ENCODE measurements at regions not wholly inside any gene's neighbourhood (a gene's known extent, or its start where the extent isn't known, plus 50 kb on each side); places are given as distances from the start of the nearest gene placed in this dataset.
"Not testable (repeated sequence)": the region's sequence is repeated elsewhere in the genome, so short reads cannot be mapped to it uniquely, and the experiment has no call there.

- H3K4me3 ChIP-seq (replicated peaks in 1 of 2; ENCODE audit: low read depth in 2 of 2, low read length in 2 of 2): no peak overlapping the region
These were observed 156.7 kb downstream of the CTTN start for GRCh38 chr11:70555078-70555477.

GRCh38 chr11:70556884-70557741, 158.8 kb downstream of the CTTN start:
- no peak for DNase-seq (ENCODE audit: low read depth in 2 of 2)
- no peak overlapping the region for H3K4me3 ChIP-seq (replicated peaks in 1 of 2; ENCODE audit: low read depth in 2 of 2, low read length in 2 of 2)
- TF ChIP-seq CTCF (IDR thresholded peaks at IDR 0.05; ENCODE audit: low read depth, low read length): no peak

More at GRCh38 chr11:70555078-70555477, 156.7 kb downstream of the CTTN start:
- TF ChIP-seq CTCF (IDR thresholded peaks at IDR 0.05; ENCODE audit: low read depth, low read length): no peak
- no peak for DNase-seq (ENCODE audit: low read depth in 2 of 2)

- DNase-seq (ENCODE audit: low read depth in 2 of 2): no peak
These were observed 159.6 kb downstream of the CTTN start for GRCh38 chr11:70557742-70558485.

GRCh38 chr11:70558681-70559080, 160.4 kb downstream of the CTTN start:
- no peak for DNase-seq (ENCODE audit: low read depth in 2 of 2)
- TF ChIP-seq CTCF (IDR thresholded peaks at IDR 0.05; ENCODE audit: low read depth, low read length): no peak
- H3K4me3 ChIP-seq (replicated peaks in 1 of 2; ENCODE audit: low read depth in 2 of 2, low read length in 2 of 2): no peak overlapping the region

More at GRCh38 chr11:70557742-70558485, 159.6 kb downstream of the CTTN start:
- H3K4me3 ChIP-seq (replicated peaks in 1 of 2; ENCODE audit: low read depth in 2 of 2, low read length in 2 of 2): no peak overlapping the region
- no peak for TF ChIP-seq CTCF (IDR thresholded peaks at IDR 0.05; ENCODE audit: low read depth, low read length)

GRCh38 chr11:70559516-70559915, 161.2 kb downstream of the CTTN start:
- DNase-seq (ENCODE audit: low read depth in 2 of 2): no peak
- no peak overlapping the region for H3K4me3 ChIP-seq (replicated peaks in 1 of 2; ENCODE audit: low read depth in 2 of 2, low read length in 2 of 2)
- no peak for TF ChIP-seq CTCF (IDR thresholded peaks at IDR 0.05; ENCODE audit: low read depth, low read length)

- DNase-seq (ENCODE audit: low read depth in 2 of 2); H3K4me3 ChIP-seq (replicated peaks in 1 of 2; ENCODE audit: low read depth in 2 of 2, low read length in 2 of 2): not testable (repeated sequence)
These were observed 162.3 kb downstream of the CTTN start for GRCh38 chr11:70560621-70561020.

Data from cardiac fibroblast (primary cell).